Mesothelial cell of epicardium (in vitro differentiated cells): ENCODE measurements at regions not wholly inside any gene's neighbourhood (a gene's known extent, or its start where the extent isn't known, plus 50 kb on each side); places are given as distances from the start of the nearest gene placed in this dataset.
"Not testable (repeated sequence)": the region's sequence is repeated elsewhere in the genome, so short reads cannot be mapped to it uniquely, and the experiment has no call there.

ENCODE experiments used
- DNase-seq, 2 experiments: peaks; one replicate each; pipeline ENCODE4 v3.0.0; 2021; ENCODE audit warnings: low spot score in 2 of 2; ENCODE audit not compliant: unreplicated experiment in 2 of 2
- H3K27ac Mint-ChIP-seq: 2 replicates; pipeline ENCODE4 v1.8.0; 2021; ENCODE audit warnings: mixed read lengths
- H3K27me3 Mint-ChIP-seq: 2 replicates; pipeline ENCODE4 v1.8.0; 2021; ENCODE audit warnings: low read depth, mixed read lengths
- H3K36me3 Mint-ChIP-seq: 2 replicates; pipeline ENCODE4 v1.8.0; 2021; ENCODE audit warnings: mixed read lengths
- H3K4me1 Mint-ChIP-seq: 2 replicates; pipeline ENCODE4 v1.8.0; 2021; ENCODE audit warnings: mixed read lengths
- H3K4me3 Mint-ChIP-seq: 2 replicates; pipeline ENCODE4 v1.8.0; 2021; ENCODE audit warnings: mild to moderate bottlenecking, moderate library complexity, mixed read lengths
- H3K9me3 Mint-ChIP-seq: 2 replicates; pipeline ENCODE4 v1.8.0; 2021; ENCODE audit warnings: mixed read lengths
- CTCF ChIP-seq: fragments of 200-600 bp; sonication (generic); IDR thresholded peaks from one replicate; pipeline ENCODE4 v1.5.0; 2021; ENCODE audit warnings: antibody characterized with exemption; ENCODE audit not compliant: unreplicated experiment

GRCh38 chr1:199918196-199918769 is 109.2 kb upstream of the NR5A2 start:
- Mint-ChIP-seq H3K4me1 (no peaks in the 10 kb centered on the region), H3K9me3 (peaks cover 25% of the 10 kb centered on the region), H3K36me3 (no peaks in the 10 kb centered on the region), H3K4me3 (no peak overlapping the region), H3K27ac (no peak overlapping the region), H3K27me3 (peaks cover 3% of the 10 kb centered on the region)
- no peak for TF ChIP-seq CTCF
- no peak for DNase-seq

GRCh38 chr1:199920635-199921034 is 106.9 kb upstream of the NR5A2 start:
- Mint-ChIP-seq H3K4me3 (no peak overlapping the region), H3K27ac (no peak overlapping the region), H3K36me3 (no peaks in the 10 kb centered on the region), H3K27me3 (peaks cover 3% of the 10 kb centered on the region), H3K4me1 (no peaks in the 10 kb centered on the region), H3K9me3 (peaks cover 25% of the 10 kb centered on the region)
- no peak for TF ChIP-seq CTCF
- DNase-seq, result no peak

GRCh38 chr1:199929556-199929955 is 98.0 kb upstream of the NR5A2 start:
- Mint-ChIP-seq H3K36me3 (no peaks in the 10 kb centered on the region), H3K27ac (no peak overlapping the region), H3K4me1 (no peaks in the 10 kb centered on the region), H3K27me3 (no peaks in the 10 kb centered on the region), H3K4me3 (no peak overlapping the region), H3K9me3 (no peaks in the 10 kb centered on the region)
- TF ChIP-seq CTCF, result no peak
- DNase-seq, result no peak

GRCh38 chr1:199930067-199930466 is 97.4 kb upstream of the NR5A2 start:
- not testable (repeated sequence) for H3K4me3 Mint-ChIP-seq, H3K27ac Mint-ChIP-seq, H3K36me3 Mint-ChIP-seq, DNase-seq, H3K4me1 Mint-ChIP-seq, H3K9me3 Mint-ChIP-seq, H3K27me3 Mint-ChIP-seq

- DNase-seq, result no peak
- Mint-ChIP-seq H3K9me3 (no peaks in the 10 kb centered on the region), H3K4me3 (no peak overlapping the region), H3K36me3 (no peaks in the 10 kb centered on the region), H3K27ac (no peak overlapping the region), H3K4me1 (no peaks in the 10 kb centered on the region), H3K27me3 (no peaks in the 10 kb centered on the region)
- no peak for TF ChIP-seq CTCF
These were observed 95.7 kb upstream of the NR5A2 start for GRCh38 chr1:199931666-199932377.

GRCh38 chr1:199932462-199932861 is 95.0 kb upstream of the NR5A2 start:
- Mint-ChIP-seq H3K27me3 (no peaks in the 10 kb centered on the region), H3K27ac (no peak overlapping the region), H3K4me1 (no peaks in the 10 kb centered on the region), H3K36me3 (no peaks in the 10 kb centered on the region), H3K9me3 (no peaks in the 10 kb centered on the region), H3K4me3 (no peak overlapping the region)
- TF ChIP-seq CTCF, result no peak
- DNase-seq, result no peak
